GM19240 (cell line): ENCODE measurements at regions not wholly inside any gene's neighbourhood (a gene's known extent, or its start where the extent isn't known, plus 50 kb on each side); places are given as distances from the start of the nearest gene placed in this dataset.

Source experiments
- DNase-seq: peaks from one replicate; pipeline ENCODE4 v3.0.0; 2011; ENCODE audit warnings: low spot score; ENCODE audit not compliant: insufficient read length

GRCh38 chr3:42013691-42014457 is 52.0 kb upstream of the ULK4 start:
- DNase-seq, result no peak

GRCh38 chr3:42012935-42013690 is 51.2 kb upstream of the ULK4 start:
- DNase-seq, result peak; percentile 76

DNA sequence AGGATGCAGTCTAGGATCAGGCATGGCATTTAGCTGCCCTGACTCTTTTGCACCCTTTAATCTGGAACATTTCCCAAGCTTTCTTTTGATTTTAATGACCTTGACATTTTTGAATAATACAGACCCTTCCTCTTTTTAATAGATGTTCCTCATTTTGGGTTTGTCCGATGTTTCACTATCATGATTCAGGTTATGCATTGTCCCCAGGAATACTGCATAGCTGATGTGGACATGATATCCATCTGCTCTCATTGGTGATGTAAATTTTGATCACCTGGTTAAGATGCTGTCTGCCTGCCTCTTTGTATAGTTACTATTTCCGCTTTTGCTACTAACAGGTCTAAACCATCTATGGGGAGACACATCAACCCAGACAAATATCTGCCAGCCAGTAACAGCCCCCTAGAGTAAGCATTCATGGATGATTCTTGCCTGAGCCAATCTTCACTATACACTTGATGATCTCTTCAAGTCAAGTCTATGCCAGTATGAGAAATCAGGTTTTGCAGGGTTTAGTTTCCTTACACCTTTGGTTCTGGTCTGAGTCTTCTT is 50.6 kb upstream of the ULK4 start:
- DNase-seq, result peak; percentile 49
